ENCODE measurements at regions not wholly inside any gene's neighbourhood (a gene's known extent, or its start where the extent isn't known, plus 50 kb on each side); places are given as distances from the start of the nearest gene placed in this dataset.

GRCh38 chr20:9918348-9918747, 79.5 kb upstream of the PAK5 start:
- in situ Hi-C loops (cut with MboI; ENCODE audit: low sequenced_read_pairs, unreplicated experiment) = loop anchor here (25.0 kb wide), 1 partner anchor 281 kb away; no protein-coding TSS in a partner anchor
- no peak for DNase-seq (ENCODE audit: low spot score)
- no peak for TF ChIP-seq CTCF (IDR thresholded peaks at IDR 0.05; ENCODE audit: borderline replicate concordance, control extremely low read depth, extremely low read depth, insufficient read depth, missing control alignments)

- no peak for TF ChIP-seq CTCF (IDR thresholded peaks at IDR 0.05; ENCODE audit: borderline replicate concordance, control extremely low read depth, extremely low read depth, insufficient read depth, missing control alignments)
- in situ Hi-C loops (cut with MboI; ENCODE audit: low sequenced_read_pairs, unreplicated experiment) = loop anchor here (25.0 kb wide), 1 partner anchor 279 kb away; no protein-coding TSS in a partner anchor
- DNase-seq (ENCODE audit: low spot score) = no peak
These were observed 77.9 kb upstream of the PAK5 start for GRCh38 chr20:9916761-9917160.

DNA sequence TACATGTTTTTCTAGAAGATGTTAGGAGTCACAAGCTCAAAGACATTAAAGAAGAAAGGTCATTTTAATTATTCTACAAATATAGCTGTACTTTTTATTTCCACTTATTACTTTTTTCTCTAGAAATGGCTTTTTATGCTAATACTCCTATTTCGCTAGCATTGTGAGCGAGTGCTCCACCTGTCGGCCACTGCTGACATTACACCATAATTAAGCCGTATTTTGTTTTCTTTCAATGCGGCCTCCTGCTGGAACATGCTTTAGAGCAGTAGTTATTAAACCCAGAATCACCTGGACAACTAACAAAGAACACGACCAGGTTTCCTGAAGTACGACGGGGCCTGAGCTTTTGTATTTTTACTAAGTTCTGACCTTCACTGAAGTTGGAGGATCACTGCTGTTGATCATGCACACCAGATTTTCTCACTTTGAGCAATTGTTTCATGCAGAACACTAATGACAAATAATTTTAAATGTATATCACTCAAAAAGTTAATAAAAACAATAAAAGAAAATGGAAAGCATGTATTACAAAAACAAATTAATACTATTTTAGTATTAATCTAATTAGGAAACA, 74.1 kb upstream of the PAK5 start:
- DNase-seq (ENCODE audit: low spot score) = peak; percentile 28
- in situ Hi-C loops (cut with MboI; ENCODE audit: low sequenced_read_pairs, unreplicated experiment) = loop anchor here (25.0 kb wide), 1 partner anchor 276 kb away; no protein-coding TSS in a partner anchor
- peak; percentile 87 for TF ChIP-seq CTCF (IDR thresholded peaks at IDR 0.05; ENCODE audit: borderline replicate concordance, control extremely low read depth, extremely low read depth, insufficient read depth, missing control alignments)

DNA sequence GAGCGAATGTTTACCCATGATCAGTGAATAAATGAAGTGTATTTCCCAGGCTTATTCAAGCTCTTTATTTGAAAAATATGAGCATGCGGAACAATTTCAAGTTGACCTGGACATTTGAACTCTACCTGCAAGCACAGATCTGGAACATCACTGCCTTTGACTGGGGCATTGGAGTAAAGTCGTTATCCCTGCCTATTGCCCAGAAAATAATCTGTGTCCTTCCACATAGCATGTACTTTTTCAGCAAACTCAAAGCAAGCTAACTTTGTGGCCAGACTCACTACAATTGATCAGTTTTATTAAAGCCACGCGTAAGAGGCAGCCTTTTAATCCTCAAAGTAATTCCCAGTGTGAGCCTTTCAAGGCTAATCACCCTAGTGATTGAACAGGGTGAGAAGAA, 73.4 kb upstream of the PAK5 start:
- DNase-seq (ENCODE audit: low spot score) = no peak
- in situ Hi-C loops (cut with MboI; ENCODE audit: low sequenced_read_pairs, unreplicated experiment) = loop anchor here (25.0 kb wide), 1 partner anchor 275 kb away; no protein-coding TSS in a partner anchor
- TF ChIP-seq CTCF (IDR thresholded peaks at IDR 0.05; ENCODE audit: borderline replicate concordance, control extremely low read depth, extremely low read depth, insufficient read depth, missing control alignments) = no peak

- no peak for TF ChIP-seq CTCF (IDR thresholded peaks at IDR 0.05; ENCODE audit: borderline replicate concordance, control extremely low read depth, extremely low read depth, insufficient read depth, missing control alignments)
- in situ Hi-C loops (cut with MboI; ENCODE audit: low sequenced_read_pairs, unreplicated experiment) = loop anchor here (25.0 kb wide), 1 partner anchor 274 kb away; no protein-coding TSS in a partner anchor
- DNase-seq (ENCODE audit: low spot score) = no peak
These were observed 72.6 kb upstream of the PAK5 start for GRCh38 chr20:9911519-9911918.

DNA sequence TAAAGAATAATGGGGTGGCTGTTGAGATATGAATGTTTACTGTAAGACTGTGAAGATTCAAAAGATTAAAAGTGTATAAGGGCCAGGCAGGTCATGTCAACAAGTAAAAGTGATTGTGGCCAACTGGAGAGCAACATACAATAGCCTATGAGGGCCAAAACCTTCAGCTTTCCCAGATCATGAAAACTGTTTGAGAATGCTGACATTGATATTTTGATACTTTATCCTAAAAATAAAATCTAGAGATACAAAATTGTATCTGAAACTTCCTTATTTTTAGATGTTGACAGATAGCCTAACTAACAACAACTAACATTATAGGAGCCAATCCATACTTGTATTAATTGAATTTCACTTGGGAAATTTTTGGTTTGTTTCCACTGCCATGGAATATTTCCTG, 70.3 kb upstream of the PAK5 start:
- TF ChIP-seq CTCF (IDR thresholded peaks at IDR 0.05; ENCODE audit: borderline replicate concordance, control extremely low read depth, extremely low read depth, insufficient read depth, missing control alignments) = no peak
- in situ Hi-C loops (cut with MboI; ENCODE audit: low sequenced_read_pairs, unreplicated experiment) = loop anchor here (25.0 kb wide), 1 partner anchor 272 kb away; no protein-coding TSS in a partner anchor
- no peak for DNase-seq (ENCODE audit: low spot score)

Measured in GM13976 (cell line).